Endothelial cell of umbilical vein (primary cell): ENCODE measurements at regions not wholly inside any gene's neighbourhood (a gene's known extent, or its start where the extent isn't known, plus 50 kb on each side); places are given as distances from the start of the nearest gene placed in this dataset.

Experiments used
- BruUV-seq: library from RNA; stranded (reverse); fragments of 400-500 nt; replicated peaks from 2 replicates; lab custom pipeline; 2021; lab: Mats Ljungman, UMichigan
- CTCF ChIA-PET: fragments of 300-600, 350-600 bp; sonication (Branson Sonifier 250); formaldehyde crosslinking; loops from one replicate; lab custom pipeline; 2021; ENCODE audit warnings: antibody characterized with exemption, inconsistent platforms; lab: Charles Lee
- POLR2A ChIA-PET: fragments of 300-600, 350-600 bp; sonication (Branson Sonifier 250); formaldehyde crosslinking; loops from one replicate; lab custom pipeline; 2021; ENCODE audit warnings: antibody characterized with exemption, inconsistent platforms; lab: Charles Lee
- DNase-seq: peaks from one replicate; pipeline ENCODE4 v3.0.0-alpha.2; 2011; ENCODE audit warnings: low read depth, low spot score
- FAIRE-seq: peaks from 2 replicates; lab custom pipeline; 2011; peaks lifted over from hg19 to GRCh38; lab: Jason Lieb, UNC
- H2AFZ ChIP-seq: 2 replicates; pipeline ENCODE4 v1.6.0; 2012; ENCODE audit warnings: low read depth, low read length, control low read depth, inconsistent platforms
- H3K27ac ChIP-seq: 2 replicates; pipeline ENCODE4 v1.5.1; 2011; ENCODE audit warnings: low read depth, mild to moderate bottlenecking, control low read depth, low read length, moderate library complexity; ENCODE audit not compliant: insufficient read depth
- H3K27me3 ChIP-seq, 2 experiments: 2 replicates each; pipeline versions ENCODE4 v1.6.0 to v1.6.1; 2011; ENCODE audit warnings: low read length in 2 of 2, mixed read lengths in 1 of 2; ENCODE audit not compliant: control insufficient read depth in 2 of 2, insufficient read depth in 2 of 2
- H3K36me3 ChIP-seq, 2 experiments: 2 replicates in 1 of 2; 3 replicates in 1 of 2; pipeline ENCODE4 v1.5.1; 2011; ENCODE audit warnings: low read length in 2 of 2, mild to moderate bottlenecking in 1 of 2, moderate library complexity in 1 of 2; ENCODE audit not compliant: control insufficient read depth in 2 of 2, insufficient read depth in 2 of 2; ENCODE audit errors: extremely low read depth in 1 of 2
- H3K4me1 ChIP-seq: 3 replicates; pipeline ENCODE4 v1.5.1; 2011; ENCODE audit warnings: mild to moderate bottlenecking, low read length; ENCODE audit not compliant: control insufficient read depth, insufficient read depth; ENCODE audit errors: extremely low read depth
- H3K4me2 ChIP-seq: 2 replicates; pipeline ENCODE4 v1.6.1; 2011; ENCODE audit warnings: low read length, control low read depth, mixed read lengths; ENCODE audit not compliant: insufficient read depth
- H3K4me3 ChIP-seq, 3 experiments: fragments of 200-600 bp in 1 of 3; sonication (generic), shearing (Covaris generic) in 1 of 3; replicated peaks in 1 of 3; 2 replicates each; pipeline ENCODE4 v1.5.1; 2011 to 2016; ENCODE audit warnings: control low read depth in 3 of 3, low read length in 3 of 3, mild to moderate bottlenecking in 2 of 3, inconsistent platforms in 1 of 3, low read depth in 1 of 3, moderate library complexity in 1 of 3; ENCODE audit not compliant: insufficient read depth in 1 of 3
- H3K79me2 ChIP-seq: 2 replicates; pipeline ENCODE4 v1.6.0; 2012; ENCODE audit warnings: low read length, inconsistent platforms; ENCODE audit not compliant: control insufficient read depth, insufficient read depth
- H3K9ac ChIP-seq: replicated peaks from 2 replicates; pipeline ENCODE3; 2011; ENCODE audit warnings: low read length, control low read depth; ENCODE audit not compliant: insufficient read depth; ENCODE audit errors: extremely low read depth
- H3K9me1 ChIP-seq: replicated peaks from 3 replicates; pipeline ENCODE4 v1.6.0; 2011; ENCODE audit warnings: mild to moderate bottlenecking, low read length; ENCODE audit not compliant: control insufficient read depth, insufficient read depth; ENCODE audit errors: extremely low read depth
- H3K9me3 ChIP-seq: replicated peaks from 2 replicates; pipeline ENCODE4 v1.5.1; 2012; ENCODE audit warnings: low read length, inconsistent platforms; ENCODE audit not compliant: control insufficient read depth, insufficient read depth
- H4K20me1 ChIP-seq: replicated peaks from 2 replicates; pipeline ENCODE3; 2011; ENCODE audit warnings: mild to moderate bottlenecking, low read length; ENCODE audit not compliant: control insufficient read depth, insufficient read depth; ENCODE audit errors: extremely low read depth
- CTCF ChIP-seq, 2 donors: IDR thresholded peaks; 1 replicate in 1 of 2; 2 replicates in 1 of 2; pipeline ENCODE4 v1.5.1; 2011; ENCODE audit warnings: low read length in 2 of 2, mild to moderate bottlenecking in 2 of 2, moderate library complexity in 2 of 2, control low read depth in 1 of 2, inconsistent platforms in 1 of 2, low read depth in 1 of 2; ENCODE audit not compliant: insufficient read depth in 1 of 2; ENCODE audit errors: extremely low read depth in 1 of 2
- EZH2 ChIP-seq: IDR thresholded peaks from 2 replicates; pipeline ENCODE4 v1.6.1; 2012; ENCODE audit warnings: borderline replicate concordance, low read depth, mild to moderate bottlenecking, moderate library complexity, low read length, inconsistent platforms; ENCODE audit not compliant: severe bottlenecking
- FOS ChIP-seq: IDR thresholded peaks from 2 replicates; pipeline ENCODE4 v1.6.1; 2011; ENCODE audit warnings: mild to moderate bottlenecking, low read length, moderate library complexity, borderline replicate concordance; ENCODE audit not compliant: insufficient read depth
- GATA2 ChIP-seq: IDR thresholded peaks from 2 replicates; pipeline ENCODE4 v1.7.0; 2011; ENCODE audit warnings: low read depth, mild to moderate bottlenecking, moderate library complexity, mixed read lengths, low read length; ENCODE audit not compliant: insufficient read length, insufficient read depth
- JUN ChIP-seq: IDR thresholded peaks from 2 replicates; pipeline ENCODE4 v1.6.1; 2011; ENCODE audit warnings: borderline replicate concordance, low read depth; ENCODE audit not compliant: insufficient read length, insufficient read depth
- MAX ChIP-seq: IDR thresholded peaks from 2 replicates; pipeline ENCODE4 v1.6.1; 2011; ENCODE audit not compliant: insufficient read depth, insufficient read length
- MYC ChIP-seq: IDR thresholded peaks from one replicate; pipeline ENCODE4 v1.6.1; 2011; ENCODE audit warnings: mild to moderate bottlenecking, low read depth, low read length
- POLR2A ChIP-seq: IDR thresholded peaks from 2 replicates; pipeline ENCODE4 v1.6.1; 2012; ENCODE audit warnings: low read depth, mild to moderate bottlenecking, control low read depth, low read length
- POLR2AphosphoS5 ChIP-seq: IDR thresholded peaks from 2 replicates; pipeline ENCODE4 v1.6.1; 2012; ENCODE audit warnings: low read depth, mild to moderate bottlenecking, control low read depth, low read length, moderate library complexity; ENCODE audit not compliant: insufficient read depth
- dilution Hi-C: fragments of 300-500 bp; cut with MboI; formaldehyde crosslinking; loops from one replicate; pipeline ENCODE4 v1.15.0; 2019; ENCODE audit warnings: low sequenced_read_pairs; ENCODE audit not compliant: extremely low pct_ligation_motif_present
- intact Hi-C: fragments of 100-400 bp; cut with micrococcal nuclease; formaldehyde crosslinking; loops from one replicate; pipeline ENCODE4 v1.10.0; 2022

GRCh38 chr17:77798031-77798430, 160.5 kb upstream of the TNRC6C start:
- no TSS peak for BruUV-seq
- no peaks in the 10 kb centered on the region for H3K4me1 ChIP-seq
- no peak overlapping the region for H3K9ac ChIP-seq
- H2AFZ ChIP-seq: no peak overlapping the region
- FAIRE-seq: no peak
- no peaks in the 10 kb centered on the region for H3K79me2 ChIP-seq
- no peaks in the 10 kb centered on the region for H3K36me3 ChIP-seq
- TF ChIP-seq POLR2A: no peak
- no peak for TF ChIP-seq EZH2
- TF ChIP-seq MYC: no peak
- no peak for TF ChIP-seq GATA2
- TF ChIP-seq POLR2AphosphoS5: no peak
- TF ChIP-seq MAX: no peak
- TF ChIP-seq JUN: no peak
- TF ChIP-seq CTCF (IDR thresholded peaks at IDR 0.05; ENCODE audit: extremely low read depth in 1 of 2, insufficient read depth in 1 of 2, low read depth in 1 of 2, low read length in 2 of 2): no peak
- no peak for TF ChIP-seq FOS
- intact Hi-C loops: no loop called here
- H3K9me3 ChIP-seq: no peaks in the 10 kb centered on the region
- H3K9me1 ChIP-seq: no peaks in the 10 kb centered on the region
- no peak overlapping the region for H3K4me2 ChIP-seq
- CTCF ChIA-PET: no interaction called here
- peaks cover 7 to 14% of the 10 kb centered on the region in 2 experiments for H3K27me3 ChIP-seq
- dilution Hi-C loops: no loop called here
- H3K27ac ChIP-seq: no peak overlapping the region
- DNase-seq: no peak
- no peaks in the 10 kb centered on the region for H4K20me1 ChIP-seq
- POLR2A ChIA-PET: no interaction called here
- H3K4me3 ChIP-seq: no peak overlapping the region
